ENCODE measurements at regions not wholly inside any gene's neighbourhood (a gene's known extent, or its start where the extent isn't known, plus 50 kb on each side); places are given as distances from the start of the nearest gene placed in this dataset.
A peak's percentile ranks its signal among the peaks of the same experiment; 100 is the strongest.

- ATAC-seq: peak; percentile 83
- TF ChIP-seq ZFP3 (CRISPR knock-in tag; IDR thresholded peaks at IDR 0.05): no peak
- TF ChIP-seq ZNF70 (CRISPR knock-in tag; IDR thresholded peaks at IDR 0.05): 0 out of 2 replicates have a peak, but pooled peaks have one; percentile 44
- TF ChIP-seq TOX (CRISPR knock-in tag; IDR thresholded peaks at IDR 0.05; ENCODE audit: borderline replicate concordance): no peak
- TF ChIP-seq, protein P1, sequence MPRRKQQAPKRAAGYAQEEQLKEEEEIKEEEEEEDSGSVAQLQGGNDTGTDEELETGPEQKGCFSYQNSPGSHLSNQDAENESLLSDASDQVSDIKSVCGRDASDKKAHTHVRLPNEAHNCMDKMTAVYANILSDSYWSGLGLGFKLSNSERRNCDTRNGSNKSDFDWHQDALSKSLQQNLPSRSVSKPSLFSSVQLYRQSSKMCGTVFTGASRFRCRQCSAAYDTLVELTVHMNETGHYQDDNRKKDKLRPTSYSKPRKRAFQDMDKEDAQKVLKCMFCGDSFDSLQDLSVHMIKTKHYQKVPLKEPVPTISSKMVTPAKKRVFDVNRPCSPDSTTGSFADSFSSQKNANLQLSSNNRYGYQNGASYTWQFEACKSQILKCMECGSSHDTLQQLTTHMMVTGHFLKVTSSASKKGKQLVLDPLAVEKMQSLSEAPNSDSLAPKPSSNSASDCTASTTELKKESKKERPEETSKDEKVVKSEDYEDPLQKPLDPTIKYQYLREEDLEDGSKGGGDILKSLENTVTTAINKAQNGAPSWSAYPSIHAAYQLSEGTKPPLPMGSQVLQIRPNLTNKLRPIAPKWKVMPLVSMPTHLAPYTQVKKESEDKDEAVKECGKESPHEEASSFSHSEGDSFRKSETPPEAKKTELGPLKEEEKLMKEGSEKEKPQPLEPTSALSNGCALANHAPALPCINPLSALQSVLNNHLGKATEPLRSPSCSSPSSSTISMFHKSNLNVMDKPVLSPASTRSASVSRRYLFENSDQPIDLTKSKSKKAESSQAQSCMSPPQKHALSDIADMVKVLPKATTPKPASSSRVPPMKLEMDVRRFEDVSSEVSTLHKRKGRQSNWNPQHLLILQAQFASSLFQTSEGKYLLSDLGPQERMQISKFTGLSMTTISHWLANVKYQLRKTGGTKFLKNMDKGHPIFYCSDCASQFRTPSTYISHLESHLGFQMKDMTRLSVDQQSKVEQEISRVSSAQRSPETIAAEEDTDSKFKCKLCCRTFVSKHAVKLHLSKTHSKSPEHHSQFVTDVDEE (CRISPR knock-in tag; IDR thresholded peaks at IDR 0.05): peak; percentile 57; the same call in 1 of the 2 replicates
- TF ChIP-seq TCF4 (CRISPR knock-in tag; IDR thresholded peaks at IDR 0.05; ENCODE audit: borderline replicate concordance): peak; percentile 89
These were observed 180.0 kb downstream of the ETS2 start for GRCh38 chr21:38985568-38986378.

- TF ChIP-seq, protein P2, sequence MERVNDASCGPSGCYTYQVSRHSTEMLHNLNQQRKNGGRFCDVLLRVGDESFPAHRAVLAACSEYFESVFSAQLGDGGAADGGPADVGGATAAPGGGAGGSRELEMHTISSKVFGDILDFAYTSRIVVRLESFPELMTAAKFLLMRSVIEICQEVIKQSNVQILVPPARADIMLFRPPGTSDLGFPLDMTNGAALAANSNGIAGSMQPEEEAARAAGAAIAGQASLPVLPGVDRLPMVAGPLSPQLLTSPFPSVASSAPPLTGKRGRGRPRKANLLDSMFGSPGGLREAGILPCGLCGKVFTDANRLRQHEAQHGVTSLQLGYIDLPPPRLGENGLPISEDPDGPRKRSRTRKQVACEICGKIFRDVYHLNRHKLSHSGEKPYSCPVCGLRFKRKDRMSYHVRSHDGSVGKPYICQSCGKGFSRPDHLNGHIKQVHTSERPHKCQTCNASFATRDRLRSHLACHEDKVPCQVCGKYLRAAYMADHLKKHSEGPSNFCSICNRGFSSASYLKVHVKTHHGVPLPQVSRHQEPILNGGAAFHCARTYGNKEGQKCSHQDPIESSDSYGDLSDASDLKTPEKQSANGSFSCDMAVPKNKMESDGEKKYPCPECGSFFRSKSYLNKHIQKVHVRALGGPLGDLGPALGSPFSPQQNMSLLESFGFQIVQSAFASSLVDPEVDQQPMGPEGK (CRISPR knock-in tag; IDR thresholded peaks at IDR 0.05; ENCODE audit: borderline replicate concordance): peak; percentile 48; the same call in 1 of the 2 replicates
- TF ChIP-seq ZC3H10 (CRISPR knock-in tag; IDR thresholded peaks at IDR 0.05): no peak
- TF ChIP-seq ISL1 (CRISPR knock-in tag; IDR thresholded peaks at IDR 0.05): 0 out of 2 replicates have a peak, but pooled peaks have one; percentile 25
- no peak for TF ChIP-seq RARB (CRISPR knock-in tag; IDR thresholded peaks at IDR 0.05)
- TF ChIP-seq TCF4 (CRISPR knock-in tag; IDR thresholded peaks at IDR 0.05; ENCODE audit: borderline replicate concordance): peak; percentile 74
- no peak for TF ChIP-seq BACH2 (CRISPR knock-in tag; IDR thresholded peaks at IDR 0.05; ENCODE audit: borderline replicate concordance)
- TF ChIP-seq, protein P1 (CRISPR knock-in tag; IDR thresholded peaks at IDR 0.05): peak; percentile 53; the same call in 1 of the 2 replicates
- TF ChIP-seq, protein P3, sequence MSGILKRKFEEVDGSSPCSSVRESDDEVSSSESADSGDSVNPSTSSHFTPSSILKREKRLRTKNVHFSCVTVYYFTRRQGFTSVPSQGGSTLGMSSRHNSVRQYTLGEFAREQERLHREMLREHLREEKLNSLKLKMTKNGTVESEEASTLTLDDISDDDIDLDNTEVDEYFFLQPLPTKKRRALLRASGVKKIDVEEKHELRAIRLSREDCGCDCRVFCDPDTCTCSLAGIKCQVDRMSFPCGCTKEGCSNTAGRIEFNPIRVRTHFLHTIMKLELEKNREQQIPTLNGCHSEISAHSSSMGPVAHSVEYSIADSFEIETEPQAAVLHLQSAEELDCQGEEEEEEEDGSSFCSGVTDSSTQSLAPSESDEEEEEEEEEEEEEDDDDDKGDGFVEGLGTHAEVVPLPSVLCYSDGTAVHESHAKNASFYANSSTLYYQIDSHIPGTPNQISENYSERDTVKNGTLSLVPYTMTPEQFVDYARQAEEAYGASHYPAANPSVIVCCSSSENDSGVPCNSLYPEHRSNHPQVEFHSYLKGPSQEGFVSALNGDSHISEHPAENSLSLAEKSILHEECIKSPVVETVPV (CRISPR knock-in tag; IDR thresholded peaks at IDR 0.05): no peak
- no peak for TF ChIP-seq PPARA (CRISPR knock-in tag; IDR thresholded peaks at IDR 0.05; ENCODE audit: borderline replicate concordance)
- peak; percentile 65 for ATAC-seq
These were observed 179.3 kb downstream of the ETS2 start for GRCh38 chr21:38984982-38985567.

DNA sequence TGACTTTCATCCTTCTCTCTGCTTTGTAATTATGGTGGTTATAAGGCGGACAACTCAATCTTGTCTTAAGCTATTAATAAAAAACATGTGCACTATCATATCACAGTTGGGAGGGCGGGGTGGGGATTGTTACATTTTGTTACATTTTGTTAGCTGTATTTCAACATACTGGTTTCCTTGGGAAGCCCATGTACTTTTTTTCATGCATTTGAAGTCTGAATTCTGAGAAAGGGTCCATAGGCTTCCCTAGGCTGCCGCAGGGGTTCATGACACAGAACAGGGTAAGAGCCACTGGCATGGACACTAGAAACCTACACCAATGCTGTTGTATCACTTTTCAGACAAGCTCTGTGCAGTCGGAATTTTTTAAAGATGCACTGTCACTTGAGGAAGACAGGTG lies 178.8 kb downstream of the ETS2 start:
- no peak for TF ChIP-seq CREB5 (CRISPR knock-in tag; IDR thresholded peaks at IDR 0.05; ENCODE audit: low read depth)
- no peak for TF ChIP-seq BACH2 (CRISPR knock-in tag; IDR thresholded peaks at IDR 0.05; ENCODE audit: borderline replicate concordance)
- TF ChIP-seq CSDC2 (CRISPR knock-in tag; IDR thresholded peaks at IDR 0.05): no peak
- ATAC-seq: peak; percentile 46

- ATAC-seq: no peak
- no peak for TF ChIP-seq CSDC2 (CRISPR knock-in tag; IDR thresholded peaks at IDR 0.05)
- TF ChIP-seq ZNF70 (CRISPR knock-in tag; IDR thresholded peaks at IDR 0.05): no peak
- TF ChIP-seq ISL1 (CRISPR knock-in tag; IDR thresholded peaks at IDR 0.05): no peak
- no peak for TF ChIP-seq SNAI2 (CRISPR knock-in tag; IDR thresholded peaks at IDR 0.05)
- TF ChIP-seq ZNF8 (CRISPR knock-in tag; IDR thresholded peaks at IDR 0.05): no peak
- TF ChIP-seq ZFP3 (CRISPR knock-in tag; IDR thresholded peaks at IDR 0.05): no peak
- no peak for TF ChIP-seq TOX (CRISPR knock-in tag; IDR thresholded peaks at IDR 0.05; ENCODE audit: borderline replicate concordance)
- TF ChIP-seq ZNF565 (CRISPR knock-in tag; conservative IDR thresholded peaks at IDR 0.05; ENCODE audit: low read depth): no peak
These were observed 177.8 kb downstream of the ETS2 start for GRCh38 chr21:38983560-38983959.
